ENCODE measurements at regions not wholly inside any gene's neighbourhood (a gene's known extent, or its start where the extent isn't known, plus 50 kb on each side); places are given as distances from the start of the nearest gene placed in this dataset.

DNA sequence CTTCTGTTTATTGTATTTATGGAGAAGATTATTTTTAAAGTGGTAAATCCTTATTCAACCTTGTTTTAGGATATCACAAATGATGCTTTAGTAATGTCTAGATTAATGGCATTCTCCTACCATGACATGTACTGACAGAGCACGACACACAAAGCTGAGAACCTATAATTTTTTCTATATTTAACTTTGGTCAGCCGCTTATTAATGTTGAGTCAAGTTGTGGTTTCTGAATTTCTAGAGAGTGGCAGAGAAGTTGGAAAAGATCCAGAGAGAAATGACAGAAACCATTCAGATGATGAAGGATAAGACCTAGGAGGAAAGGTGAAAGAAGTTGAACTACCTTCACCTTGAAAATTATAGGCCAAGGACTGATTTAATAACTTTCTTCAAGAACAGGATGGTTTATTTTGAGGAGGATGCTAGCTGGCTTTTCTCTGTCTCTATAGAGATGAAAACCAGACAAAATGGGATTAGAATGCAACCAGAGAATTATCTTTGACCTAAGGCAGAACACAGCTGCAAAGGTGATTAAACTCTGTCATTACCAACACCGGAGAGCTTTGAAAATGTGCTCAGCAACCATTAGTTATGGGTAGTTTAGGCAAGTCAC, 62.6 kb upstream of the TSPAN5 start:
- TF ChIP-seq, protein P1, sequence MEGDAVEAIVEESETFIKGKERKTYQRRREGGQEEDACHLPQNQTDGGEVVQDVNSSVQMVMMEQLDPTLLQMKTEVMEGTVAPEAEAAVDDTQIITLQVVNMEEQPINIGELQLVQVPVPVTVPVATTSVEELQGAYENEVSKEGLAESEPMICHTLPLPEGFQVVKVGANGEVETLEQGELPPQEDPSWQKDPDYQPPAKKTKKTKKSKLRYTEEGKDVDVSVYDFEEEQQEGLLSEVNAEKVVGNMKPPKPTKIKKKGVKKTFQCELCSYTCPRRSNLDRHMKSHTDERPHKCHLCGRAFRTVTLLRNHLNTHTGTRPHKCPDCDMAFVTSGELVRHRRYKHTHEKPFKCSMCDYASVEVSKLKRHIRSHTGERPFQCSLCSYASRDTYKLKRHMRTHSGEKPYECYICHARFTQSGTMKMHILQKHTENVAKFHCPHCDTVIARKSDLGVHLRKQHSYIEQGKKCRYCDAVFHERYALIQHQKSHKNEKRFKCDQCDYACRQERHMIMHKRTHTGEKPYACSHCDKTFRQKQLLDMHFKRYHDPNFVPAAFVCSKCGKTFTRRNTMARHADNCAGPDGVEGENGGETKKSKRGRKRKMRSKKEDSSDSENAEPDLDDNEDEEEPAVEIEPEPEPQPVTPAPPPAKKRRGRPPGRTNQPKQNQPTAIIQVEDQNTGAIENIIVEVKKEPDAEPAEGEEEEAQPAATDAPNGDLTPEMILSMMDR (IDR thresholded peaks at IDR 0.05 in 2 of 3, conservative IDR thresholded peaks at IDR 0.05 in 1 of 3; ENCODE audit: borderline replicate concordance in 1 of 3, insufficient read depth in 1 of 3, low read depth in 2 of 3, low read length in 2 of 3), result no peak
- TF ChIP-seq, protein P2, sequence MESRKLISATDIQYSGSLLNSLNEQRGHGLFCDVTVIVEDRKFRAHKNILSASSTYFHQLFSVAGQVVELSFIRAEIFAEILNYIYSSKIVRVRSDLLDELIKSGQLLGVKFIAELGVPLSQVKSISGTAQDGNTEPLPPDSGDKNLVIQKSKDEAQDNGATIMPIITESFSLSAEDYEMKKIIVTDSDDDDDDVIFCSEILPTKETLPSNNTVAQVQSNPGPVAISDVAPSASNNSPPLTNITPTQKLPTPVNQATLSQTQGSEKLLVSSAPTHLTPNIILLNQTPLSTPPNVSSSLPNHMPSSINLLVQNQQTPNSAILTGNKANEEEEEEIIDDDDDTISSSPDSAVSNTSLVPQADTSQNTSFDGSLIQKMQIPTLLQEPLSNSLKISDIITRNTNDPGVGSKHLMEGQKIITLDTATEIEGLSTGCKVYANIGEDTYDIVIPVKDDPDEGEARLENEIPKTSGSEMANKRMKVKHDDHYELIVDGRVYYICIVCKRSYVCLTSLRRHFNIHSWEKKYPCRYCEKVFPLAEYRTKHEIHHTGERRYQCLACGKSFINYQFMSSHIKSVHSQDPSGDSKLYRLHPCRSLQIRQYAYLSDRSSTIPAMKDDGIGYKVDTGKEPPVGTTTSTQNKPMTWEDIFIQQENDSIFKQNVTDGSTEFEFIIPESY (IDR thresholded peaks at IDR 0.05; ENCODE audit: extremely low read depth, insufficient replicate concordance, low read length), result no peak
- TF ChIP-seq ZNF274 (IDR thresholded peaks at IDR 0.05; ENCODE audit: low read depth, low read length) (no peak), POLR2AphosphoS5 (IDR thresholded peaks at IDR 0.05; ENCODE audit: low read depth, low read length) (no peak), POLR2A (IDR thresholded peaks at IDR 0.05; ENCODE audit: borderline replicate concordance, extremely low read depth, insufficient read depth, insufficient read length) (no peak)

All from HCT116 (cell line).